ENCODE measurements at regions not wholly inside any gene's neighbourhood (a gene's known extent, or its start where the extent isn't known, plus 50 kb on each side); places are given as distances from the start of the nearest gene placed in this dataset.

GRCh38 chr2:129753261-129753660, 226.2 kb upstream of the RAB6C start:
- no peak for DNase-seq (ENCODE audit: extremely low read depth in 1 of 4, low spot score in 3 of 4)
- BruUV-seq (replicated peaks): no TSS peak
- H4K20me1 ChIP-seq (replicated peaks; ENCODE audit: control insufficient read depth, insufficient read depth, low read length): peaks cover 4% of the 10 kb centered on the region; the same call in 1 of the 2 replicates
- CTCF ChIA-PET (ENCODE audit: low intra/inter-chr PET ratio): no interaction called here
- intact Hi-C loops (cut with micrococcal nuclease): no loop called here
- ATAC-seq: no peak
- no peak overlapping the region for H3K4me2 ChIP-seq (ENCODE audit: insufficient read depth, low read length)
- H3K4me3 ChIP-seq: no peak overlapping the region
- H3K9ac ChIP-seq (ENCODE audit: insufficient read depth in 1 of 2, low read depth in 2 of 2, low read length in 2 of 2): no peak overlapping the region
- no peak overlapping the region for H3K27ac ChIP-seq (ENCODE audit: extremely low read depth, low read depth, low read length)
- POLR2A ChIA-PET: interaction anchor here (1.1 kb wide), 1 partner anchor 18 kb away, joined by 3 read pairs; no protein-coding TSS in a partner anchor
- in situ Hi-C loops (cut with MboI): no loop called here
- no peaks in the 10 kb centered on the region for H3K79me2 ChIP-seq (ENCODE audit: control insufficient read depth, insufficient read depth, low read length)
- H3K9me3 ChIP-seq (replicated peaks; ENCODE audit: control insufficient read depth, insufficient read depth, low read depth, low read length): no peaks in the 10 kb centered on the region
- H3K4me1 ChIP-seq (replicated peaks in 1 of 2; ENCODE audit: control insufficient read depth in 2 of 2, insufficient read depth in 2 of 2, low read length in 2 of 2): no peaks in the 10 kb centered on the region
- H2AFZ ChIP-seq (ENCODE audit: low read depth, low read length): no peak overlapping the region
- H3K27me3 ChIP-seq (ENCODE audit: control insufficient read depth in 2 of 2, insufficient read depth in 2 of 2, low read length in 2 of 2): peaks cover 2 to 44% of the 10 kb centered on the region in 2 experiments; a peak in 4 of 5 replicates
- no peaks in the 10 kb centered on the region for H3K36me3 ChIP-seq (ENCODE audit: control insufficient read depth, insufficient read depth, low read length)
- H3K9me1 ChIP-seq (ENCODE audit: control insufficient read depth, insufficient read depth, low read length): no peaks in the 10 kb centered on the region
- FAIRE-seq: no peak
- WGBS (ENCODE audit: insufficient coverage, low coverage, missing lambda C conversion rate): 2% methylated on average over 8 of the region's 8 CpGs
- TF ChIP-seq ZNF134 (CRISPR knock-in tag; conservative IDR thresholded peaks at IDR 0.05) (no peak), ATF1 (CRISPR knock-in tag; IDR thresholded peaks at IDR 0.05) (no peak), ATF1 (tag; IDR thresholded peaks at IDR 0.05) (no peak), ZNF232 (CRISPR knock-in tag; IDR thresholded peaks at IDR 0.05) (no peak), ZNF41 (CRISPR knock-in tag; conservative IDR thresholded peaks at IDR 0.05) (no peak), ZNF311 (CRISPR knock-in tag; IDR thresholded peaks at IDR 0.05) (no peak), PKNOX1 (IDR thresholded peaks at IDR 0.05) (no peak), CTCF (IDR thresholded peaks at IDR 0.05 in 2 of 3, conservative IDR thresholded peaks at IDR 0.05 in 1 of 3; ENCODE audit: insufficient read depth in 2 of 3, low read depth in 1 of 3, low read length in 3 of 3) (no peak), CHD7 (IDR thresholded peaks at IDR 0.05; ENCODE audit: low read depth, low read length) (no peak), POLR2B (IDR thresholded peaks at IDR 0.05; ENCODE audit: low read depth, partially characterized antibody) (no peak)
